Karpas-422 (cell line): ENCODE measurements at regions not wholly inside any gene's neighbourhood (a gene's known extent, or its start where the extent isn't known, plus 50 kb on each side); places are given as distances from the start of the nearest gene placed in this dataset.

Source experiments
- DNase-seq: peaks from one replicate; pipeline ENCODE4 v3.0.0-alpha.2; 2015
- H2AFZ ChIP-seq: fragments of 200-600 bp; sonication (generic); 2 replicates; pipeline ENCODE4 v1.6.1; 2014; ENCODE audit warnings: antibody characterized with exemption, low read length, mixed read lengths
- H3K27ac ChIP-seq: fragments of 200-600 bp; sonication (generic); 2 replicates; pipeline ENCODE4 v1.5.1; 2014; ENCODE audit warnings: mild to moderate bottlenecking, low read length, moderate library complexity
- H3K27me3 ChIP-seq: fragments of 200-600 bp; sonication (generic); 2 replicates; pipeline ENCODE4 v1.6.1; 2014; ENCODE audit warnings: low read length, mixed read lengths
- H3K36me3 ChIP-seq: fragments of 200-600 bp; sonication (generic); 2 replicates; pipeline ENCODE4 v1.6.1; 2014; ENCODE audit warnings: low read length, mixed read lengths; ENCODE audit not compliant: insufficient read depth
- H3K4me1 ChIP-seq: fragments of 200-600 bp; sonication (generic); 2 replicates; pipeline ENCODE4 v1.6.1; 2014; ENCODE audit warnings: mild to moderate bottlenecking, low read length, mixed read lengths
- H3K4me2 ChIP-seq: fragments of 200-600 bp; sonication (generic); 2 replicates; pipeline ENCODE4 v1.6.1; 2014; ENCODE audit warnings: low read length, low read depth, mild to moderate bottlenecking; ENCODE audit not compliant: poor library complexity, severe bottlenecking
- H3K4me3 ChIP-seq: fragments of 200-600 bp; sonication (generic); 2 replicates; pipeline ENCODE4 v1.5.1; 2014; ENCODE audit warnings: mild to moderate bottlenecking, antibody characterized with exemption, low read length, mixed read lengths
- H3K79me2 ChIP-seq: fragments of 200-600 bp; sonication (generic); 2 replicates; pipeline ENCODE4 v1.6.1; 2014; ENCODE audit warnings: mild to moderate bottlenecking, low read length, mixed read lengths
- H3K9ac ChIP-seq: fragments of 200-600 bp; sonication (generic); 2 replicates; pipeline ENCODE4 v1.6.0; 2014; ENCODE audit warnings: low read length
- H3K9me2 ChIP-seq: fragments of 200-600 bp; sonication (generic), shearing (Covaris generic); replicated peaks from 2 replicates; pipeline ENCODE4 v1.6.0; 2014; ENCODE audit warnings: mild to moderate bottlenecking, low read length, moderate library complexity; ENCODE audit not compliant: insufficient read depth
- H3K9me3 ChIP-seq: fragments of 300-700, 200-600 bp; sonication (generic); 2 replicates; pipeline ENCODE4 v1.6.1; 2014; ENCODE audit warnings: low read length, mixed read lengths
- H4K20me1 ChIP-seq: fragments of 200-600 bp; sonication (generic); 2 replicates; pipeline ENCODE4 v1.6.1; 2014; ENCODE audit warnings: mild to moderate bottlenecking, antibody characterized with exemption, low read length, low read depth; ENCODE audit not compliant: insufficient read depth

DNA sequence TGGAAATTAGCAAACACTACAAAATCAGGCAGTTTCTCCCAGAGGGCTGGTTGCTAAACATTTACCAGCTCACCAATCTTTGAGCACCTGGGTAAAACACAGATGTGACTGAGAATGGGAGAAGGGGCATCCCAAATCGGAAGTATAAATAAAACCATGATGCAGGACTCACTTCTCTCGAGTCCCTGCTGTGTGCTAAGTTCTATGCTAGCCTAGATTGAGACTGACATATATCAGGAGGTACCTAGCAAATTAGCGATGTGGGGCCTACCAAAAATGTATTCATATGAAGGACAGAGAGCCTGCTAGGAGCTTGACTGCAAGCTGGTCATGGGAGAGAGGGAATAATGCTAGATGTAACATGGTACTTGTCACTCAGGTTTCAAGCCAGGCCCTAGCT, 171.9 kb upstream of the PGRMC2 start:
- peak overlapping the region; percentile 98 for H3K27ac ChIP-seq
- H3K27me3 ChIP-seq: no peaks in the 10 kb centered on the region
- H2AFZ ChIP-seq: peak overlapping the region; percentile 36; the same call in 1 of the 2 replicates
- DNase-seq: peak; percentile 57
- H3K4me3 ChIP-seq: no peak overlapping the region
- H3K4me1 ChIP-seq: peaks cover 98% of the 10 kb centered on the region
- H3K4me2 ChIP-seq: peak overlapping the region; percentile 4
- H4K20me1 ChIP-seq: no peaks in the 10 kb centered on the region
- H3K9me2 ChIP-seq: no peaks in the 10 kb centered on the region
- H3K9ac ChIP-seq: peak overlapping the region; percentile 79
- no peaks in the 10 kb centered on the region for H3K79me2 ChIP-seq
- no peaks in the 10 kb centered on the region for H3K9me3 ChIP-seq
- H3K36me3 ChIP-seq: no peaks in the 10 kb centered on the region

DNA sequence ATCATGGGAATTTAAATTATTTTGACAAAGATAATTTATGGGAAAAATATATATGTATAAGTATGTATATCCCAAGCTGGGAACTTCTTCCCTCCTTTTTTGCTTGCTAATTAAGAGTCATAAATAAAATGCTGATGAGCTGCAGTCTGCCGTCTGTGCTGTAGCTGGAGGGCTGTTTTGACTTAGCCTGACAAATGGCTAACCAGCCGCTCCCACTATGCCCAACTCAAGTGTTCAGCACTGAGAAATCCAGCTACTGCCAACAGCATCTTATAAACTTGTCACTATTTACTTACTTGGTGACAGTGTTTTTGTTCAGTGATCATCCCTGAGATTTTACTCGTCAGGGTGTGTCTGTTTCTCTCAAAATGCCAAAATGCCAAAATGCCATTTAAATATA, 171.2 kb upstream of the PGRMC2 start:
- DNase-seq: peak; percentile 55
- Histone ChIP-seq H3K4me1 (peaks cover 98% of the 10 kb centered on the region), H3K27me3 (no peaks in the 10 kb centered on the region), H3K79me2 (no peaks in the 10 kb centered on the region), H3K4me2 (no peak overlapping the region), H3K4me3 (no peak overlapping the region), H4K20me1 (no peaks in the 10 kb centered on the region), H3K36me3 (no peaks in the 10 kb centered on the region), H3K9me2 (no peaks in the 10 kb centered on the region), H3K27ac (peak overlapping the region; percentile 98), H3K9ac (peak overlapping the region; percentile 79; the same call in 1 of the 2 replicates), H3K9me3 (no peaks in the 10 kb centered on the region), H2AFZ (peak overlapping the region; percentile 36; the same call in 1 of the 2 replicates)

DNA sequence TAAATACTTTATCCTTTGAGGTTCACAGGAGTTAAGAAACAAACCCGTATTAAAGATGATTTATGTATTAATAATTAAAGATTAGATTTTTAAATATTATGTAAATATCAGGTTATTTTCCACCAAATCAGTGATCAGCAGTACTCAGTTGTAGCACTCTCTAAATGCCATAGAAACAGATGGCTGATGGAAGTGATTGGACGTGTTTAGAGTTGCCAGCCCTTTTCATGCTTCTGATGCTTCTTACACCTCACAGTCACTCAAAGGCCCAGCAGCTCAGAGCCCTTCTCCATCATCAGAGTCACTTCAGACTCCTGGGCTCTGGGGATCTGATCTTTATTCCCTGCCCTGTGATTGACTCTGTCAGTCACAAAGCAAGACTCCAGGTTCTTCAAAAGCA, 170.1 kb upstream of the PGRMC2 start:
- H3K9me3 ChIP-seq: no peaks in the 10 kb centered on the region
- DNase-seq: peak; percentile 77
- H3K4me1 ChIP-seq: peaks cover 98% of the 10 kb centered on the region
- no peaks in the 10 kb centered on the region for H4K20me1 ChIP-seq
- no peaks in the 10 kb centered on the region for H3K36me3 ChIP-seq
- peak overlapping the region; percentile 50 for H3K9ac ChIP-seq
- no peaks in the 10 kb centered on the region for H3K27me3 ChIP-seq
- no peaks in the 10 kb centered on the region for H3K79me2 ChIP-seq
- no peaks in the 10 kb centered on the region for H3K9me2 ChIP-seq
- H2AFZ ChIP-seq: no peak overlapping the region
- H3K4me2 ChIP-seq: peak overlapping the region; percentile 18
- no peak overlapping the region for H3K4me3 ChIP-seq
- H3K27ac ChIP-seq: peak overlapping the region; percentile 98

DNA sequence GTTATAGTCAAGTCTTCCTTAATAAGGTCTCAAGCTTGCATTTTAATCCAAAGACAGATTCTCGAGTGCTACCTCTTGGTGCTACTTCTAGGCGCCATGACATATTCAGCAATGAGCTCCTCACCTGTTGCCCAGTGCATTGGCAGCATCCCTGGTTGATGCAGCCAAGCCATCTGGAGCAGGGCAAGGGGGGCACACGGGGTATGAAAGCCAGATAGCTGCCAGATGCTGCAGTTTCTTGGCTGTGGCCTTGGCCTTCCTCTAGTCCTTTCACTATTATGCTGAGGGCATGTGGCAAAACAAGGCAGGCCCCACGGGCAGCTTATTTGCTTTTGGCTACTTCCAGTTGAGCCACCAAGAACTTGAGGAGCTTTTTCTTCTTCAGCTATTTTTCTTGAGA, 168.6 kb upstream of the PGRMC2 start:
- H3K9me2 ChIP-seq: no peaks in the 10 kb centered on the region
- peaks cover under 1% of the 10 kb centered on the region; the same call in 1 of the 2 replicates for H3K36me3 ChIP-seq
- DNase-seq: peak; percentile 57
- H3K4me1 ChIP-seq: peaks cover 98% of the 10 kb centered on the region
- H3K9ac ChIP-seq: peak overlapping the region; percentile 4; the same call in 1 of the 2 replicates
- peak overlapping the region; percentile 98 for H3K27ac ChIP-seq
- no peaks in the 10 kb centered on the region for H3K79me2 ChIP-seq
- H3K9me3 ChIP-seq: no peaks in the 10 kb centered on the region
- no peaks in the 10 kb centered on the region for H4K20me1 ChIP-seq
- H3K27me3 ChIP-seq: no peaks in the 10 kb centered on the region
- H3K4me3 ChIP-seq: no peak overlapping the region
- peak overlapping the region; percentile 9; the same call in 1 of the 2 replicates for H2AFZ ChIP-seq
- no peak overlapping the region for H3K4me2 ChIP-seq

DNA sequence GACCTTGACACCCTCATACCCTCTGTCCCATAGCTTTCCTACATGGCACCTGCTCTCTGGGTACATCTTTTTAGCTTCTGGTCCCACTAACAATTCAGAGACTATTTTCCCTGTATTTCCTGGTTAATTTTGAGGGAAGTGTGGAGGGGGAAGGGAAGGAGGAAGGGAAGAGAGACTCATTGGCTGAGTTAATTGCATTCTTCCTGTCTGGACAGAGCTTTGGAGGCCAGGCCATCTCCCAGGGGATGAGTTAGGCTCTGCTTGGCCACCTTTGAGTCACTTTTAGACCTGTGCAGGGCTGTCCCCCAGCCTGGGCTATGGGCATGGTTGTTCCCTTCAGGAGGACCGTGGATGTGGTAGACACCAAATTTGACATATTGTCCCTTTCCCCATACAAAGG, 167.9 kb upstream of the PGRMC2 start:
- peak overlapping the region; percentile 8; the same call in 1 of the 2 replicates for H2AFZ ChIP-seq
- H3K4me2 ChIP-seq: peak overlapping the region; percentile 64
- H3K4me3 ChIP-seq: no peak overlapping the region
- H3K36me3 ChIP-seq: peaks cover 2% of the 10 kb centered on the region; the same call in 1 of the 2 replicates
- no peaks in the 10 kb centered on the region for H3K9me2 ChIP-seq
- H4K20me1 ChIP-seq: no peaks in the 10 kb centered on the region
- H3K79me2 ChIP-seq: no peaks in the 10 kb centered on the region
- no peaks in the 10 kb centered on the region for H3K27me3 ChIP-seq
- DNase-seq: no peak
- H3K4me1 ChIP-seq: peaks cover 94% of the 10 kb centered on the region
- no peaks in the 10 kb centered on the region for H3K9me3 ChIP-seq
- peak overlapping the region; percentile 98 for H3K27ac ChIP-seq
- H3K9ac ChIP-seq: peak overlapping the region; percentile 57

DNA sequence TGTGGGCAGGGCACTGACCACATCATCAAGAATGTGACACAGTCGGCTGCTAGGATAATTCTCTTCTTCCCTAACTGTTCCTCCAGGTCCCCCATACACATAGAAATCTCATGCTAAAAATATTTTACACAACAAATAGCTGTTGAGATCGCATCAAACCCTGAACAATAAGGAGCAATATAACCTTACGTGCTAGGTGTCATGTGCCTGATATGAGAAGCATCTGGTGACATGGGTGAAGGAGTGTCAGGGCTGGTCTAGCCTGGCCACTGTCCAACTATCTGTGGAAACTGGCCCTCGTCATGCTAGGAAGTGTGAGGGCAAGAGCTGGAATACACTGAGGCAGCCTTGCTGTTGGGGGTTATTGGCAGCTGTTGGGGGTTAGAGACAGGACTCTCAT, 167.3 kb upstream of the PGRMC2 start:
- peak; percentile 68 for DNase-seq
- peak overlapping the region; percentile 64 for H3K4me2 ChIP-seq
- no peaks in the 10 kb centered on the region for H3K9me3 ChIP-seq
- no peaks in the 10 kb centered on the region for H3K27me3 ChIP-seq
- H3K9ac ChIP-seq: peak overlapping the region; percentile 57
- H3K9me2 ChIP-seq: no peaks in the 10 kb centered on the region
- H3K27ac ChIP-seq: peak overlapping the region; percentile 98
- H3K4me3 ChIP-seq: peak overlapping the region; percentile 40
- no peaks in the 10 kb centered on the region for H3K79me2 ChIP-seq
- no peaks in the 10 kb centered on the region for H4K20me1 ChIP-seq
- H3K4me1 ChIP-seq: peaks cover 91% of the 10 kb centered on the region
- H2AFZ ChIP-seq: peak overlapping the region; percentile 8; the same call in 1 of the 2 replicates
- H3K36me3 ChIP-seq: peaks cover 2% of the 10 kb centered on the region; the same call in 1 of the 2 replicates

DNA sequence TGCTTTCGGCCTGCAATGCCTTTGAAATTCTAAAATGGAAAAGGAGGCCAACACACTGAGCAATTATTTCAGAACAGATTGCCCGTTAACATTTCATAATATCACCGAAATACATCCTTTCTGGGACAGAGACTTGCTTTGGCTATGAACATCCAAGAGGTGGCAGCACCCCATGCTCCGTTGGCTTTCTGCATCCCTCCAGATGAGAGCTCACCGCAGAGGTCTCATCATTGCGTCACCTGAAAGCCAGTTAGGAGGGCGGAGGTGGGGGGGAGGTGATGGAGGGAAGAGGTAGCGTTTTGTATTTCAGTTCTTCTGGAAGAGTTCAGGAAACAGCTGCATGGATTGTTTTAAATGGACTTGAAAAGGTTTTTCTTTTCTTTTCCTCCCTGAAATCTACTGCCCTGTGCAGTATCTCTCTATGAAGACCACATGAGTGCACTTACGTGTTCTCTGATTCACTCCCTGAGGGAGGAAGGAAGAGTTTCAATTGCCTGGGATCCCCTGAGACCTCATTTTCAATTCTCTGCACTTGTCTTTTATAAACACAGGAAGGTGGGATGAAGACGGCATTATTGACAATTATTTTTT, 166.8 kb upstream of the PGRMC2 start:
- Histone ChIP-seq H3K9me3 (no peaks in the 10 kb centered on the region), H4K20me1 (no peaks in the 10 kb centered on the region), H3K4me1 (peaks cover 91% of the 10 kb centered on the region), H3K27me3 (no peaks in the 10 kb centered on the region), H3K9me2 (no peaks in the 10 kb centered on the region), H3K9ac (peak overlapping the region; percentile 57), H3K4me3 (peak overlapping the region; percentile 40), H3K27ac (peak overlapping the region; percentile 98), H3K36me3 (peaks cover 2% of the 10 kb centered on the region; the same call in 1 of the 2 replicates), H2AFZ (peak overlapping the region; percentile 19), H3K4me2 (peak overlapping the region; percentile 64), H3K79me2 (no peaks in the 10 kb centered on the region)
- peak; percentile 99 for DNase-seq

DNA sequence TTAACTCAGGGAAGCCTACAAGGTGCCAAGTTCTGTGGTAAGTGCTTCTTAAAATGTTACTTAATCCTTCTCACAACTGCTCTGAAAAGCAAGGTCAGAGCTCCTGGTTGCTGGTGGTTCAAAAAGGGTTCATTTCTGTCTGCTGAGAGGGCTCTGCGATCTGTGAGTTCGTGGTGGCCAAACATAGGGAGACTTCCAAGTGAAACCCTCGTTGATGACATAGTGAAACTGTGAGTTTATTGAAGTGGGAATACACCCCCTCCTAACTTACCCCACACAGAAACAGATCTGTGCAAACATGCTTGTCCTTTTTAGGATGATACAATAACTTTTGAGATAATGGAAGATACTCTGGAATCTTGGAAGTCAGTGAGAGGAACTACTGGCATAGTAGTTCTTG, 164.8 kb upstream of the PGRMC2 start:
- H3K9me3 ChIP-seq: no peaks in the 10 kb centered on the region
- H3K27me3 ChIP-seq: no peaks in the 10 kb centered on the region
- no peak overlapping the region for H3K4me3 ChIP-seq
- no peaks in the 10 kb centered on the region for H4K20me1 ChIP-seq
- no peaks in the 10 kb centered on the region for H3K9me2 ChIP-seq
- peak overlapping the region; percentile 64 for H3K4me2 ChIP-seq
- peak overlapping the region; percentile 98; the same call in 1 of the 2 replicates for H3K27ac ChIP-seq
- H3K79me2 ChIP-seq: no peaks in the 10 kb centered on the region
- H3K9ac ChIP-seq: peak overlapping the region; percentile 57
- peak overlapping the region; percentile 64 for H2AFZ ChIP-seq
- H3K4me1 ChIP-seq: peaks cover 75% of the 10 kb centered on the region
- peak; percentile 63 for DNase-seq
- H3K36me3 ChIP-seq: peaks cover 2% of the 10 kb centered on the region; the same call in 1 of the 2 replicates
